Superior temporal gyrus (tissue), 1 donor: ENCODE measurements at regions not wholly inside any gene's neighbourhood (a gene's known extent, or its start where the extent isn't known, plus 50 kb on each side); places are given as distances from the start of the nearest gene placed in this dataset.

Source experiments
- DNase-seq: peaks from one replicate; pipeline ENCODE4 v3.0.0-alpha.2; 2016; ENCODE audit errors: extremely low spot score

- DNase-seq: no peak
Observed at GRCh38 chr13:73351730-73352129, 292.9 kb downstream of the KLF5 start.

DNA sequence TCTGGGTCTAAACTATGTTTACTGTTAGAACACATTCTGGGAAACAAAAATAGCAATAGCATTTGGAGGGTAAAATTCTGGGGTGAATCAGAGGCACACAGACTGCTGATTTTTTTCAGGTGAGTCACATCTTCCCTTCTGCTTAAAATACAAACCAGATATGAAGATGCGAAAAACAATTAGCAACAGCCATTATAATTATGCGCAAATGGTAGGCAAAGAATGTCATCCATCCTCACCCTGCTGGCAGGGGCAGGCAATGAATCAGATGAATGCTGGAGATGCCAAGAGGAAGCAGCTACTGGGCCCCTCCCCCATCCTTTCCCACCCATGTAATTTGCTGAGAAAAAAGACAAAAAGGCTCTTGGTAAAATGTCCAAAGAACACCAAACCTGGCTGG, 282.9 kb downstream of the KLF5 start:
- DNase-seq: no peak

- no peak for DNase-seq
Observed at GRCh38 chr13:73340069-73340468, 281.3 kb downstream of the KLF5 start.

GRCh38 chr13:73339086-73339485, 280.3 kb downstream of the KLF5 start:
- DNase-seq: no peak

DNA sequence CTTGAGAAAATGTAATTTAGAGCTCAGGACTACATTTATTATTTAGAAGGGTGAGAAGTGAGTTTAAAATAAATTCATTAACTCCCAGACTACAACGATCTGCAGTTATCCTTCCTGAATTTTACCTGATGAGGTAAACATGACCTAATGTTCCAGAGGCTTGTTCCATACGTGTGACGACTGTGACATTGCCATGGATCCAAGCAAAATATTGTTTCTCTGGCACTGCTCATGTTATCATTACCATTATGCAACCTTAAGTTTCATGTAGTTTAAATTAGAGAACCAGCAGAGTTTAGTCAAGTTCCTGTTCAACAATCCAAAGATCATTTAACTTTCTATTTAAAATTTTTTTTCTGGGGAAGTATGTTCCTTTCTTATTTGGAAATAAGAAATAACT, 279.6 kb downstream of the KLF5 start:
- no peak for DNase-seq

DNA sequence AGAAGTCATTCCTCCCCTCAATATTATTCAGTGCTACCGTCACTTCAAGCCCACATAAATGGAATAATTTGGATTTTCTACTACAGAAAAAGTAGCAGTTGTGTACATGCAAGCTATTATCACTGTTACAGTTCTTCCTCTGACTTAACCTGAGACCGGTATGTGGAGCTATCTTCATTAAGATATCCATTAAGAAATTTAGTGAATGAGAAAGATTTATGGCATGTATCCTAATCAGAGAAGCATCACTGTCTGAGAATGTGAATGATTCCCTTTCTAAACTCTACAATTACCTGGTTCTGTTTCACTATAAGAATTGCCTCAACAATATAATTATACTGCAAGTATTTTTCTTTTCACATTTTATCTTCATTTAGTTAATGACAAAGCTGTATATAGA, 278.7 kb downstream of the KLF5 start:
- no peak for DNase-seq

- DNase-seq: no peak
Observed at GRCh38 chr13:73336773-73337172, 278.0 kb downstream of the KLF5 start.

DNA sequence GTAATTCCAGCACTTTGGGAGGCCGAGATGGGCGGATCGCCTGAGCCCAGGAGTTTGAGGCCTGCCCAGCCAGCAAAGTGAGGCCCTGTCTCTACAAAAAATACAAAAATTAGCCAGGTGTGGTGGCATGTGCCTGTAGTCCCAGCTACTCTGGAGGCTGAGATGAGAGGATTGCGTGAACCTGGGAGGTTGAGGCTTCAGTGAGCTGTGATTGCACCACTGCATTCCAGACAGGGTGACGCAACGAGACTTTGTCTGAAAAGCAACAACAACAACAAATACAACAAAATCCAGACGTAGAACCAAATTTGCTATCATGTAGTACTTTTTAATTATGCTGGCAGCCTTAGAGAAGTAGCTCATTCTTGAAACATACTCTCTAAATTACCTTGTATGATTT, 277.1 kb downstream of the KLF5 start:
- no peak for DNase-seq

DNA sequence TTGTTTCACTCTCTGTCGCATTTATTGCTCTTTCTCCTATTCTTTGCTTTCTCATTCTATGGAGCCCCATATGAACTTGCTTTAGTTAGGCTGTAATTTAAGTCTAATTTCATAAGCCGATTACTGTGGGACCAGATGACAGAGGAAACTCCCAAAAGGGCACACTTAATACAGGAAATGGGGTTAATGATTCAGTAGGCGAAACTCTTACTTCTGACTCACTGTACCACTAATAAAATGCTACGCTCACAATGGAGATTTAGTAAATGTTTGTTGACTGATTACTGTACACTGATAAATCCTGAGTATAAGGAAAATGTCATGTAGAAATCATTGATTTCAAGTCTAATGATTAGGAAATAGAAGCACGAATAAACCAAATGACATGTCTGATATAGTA, 276.4 kb downstream of the KLF5 start:
- no peak for DNase-seq

DNA sequence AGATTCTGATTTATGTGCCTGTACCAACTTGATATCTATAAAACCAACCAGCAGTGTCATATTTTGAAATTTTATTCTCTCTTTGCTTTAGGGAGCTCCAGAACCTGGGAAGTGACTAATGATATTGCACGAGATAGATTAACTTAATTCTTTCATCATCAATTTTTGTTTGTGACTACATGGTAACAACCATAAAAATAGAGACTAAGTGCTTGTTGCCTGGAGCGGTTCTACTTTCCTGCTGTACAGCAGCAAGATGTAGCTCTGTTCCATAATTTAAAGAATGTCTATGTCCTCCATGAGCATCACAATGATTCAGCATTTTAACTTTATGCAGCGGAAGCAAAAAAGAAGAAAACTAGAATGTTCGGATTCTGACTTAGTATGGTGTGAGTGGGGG, 275.6 kb downstream of the KLF5 start:
- DNase-seq: no peak

- DNase-seq: no peak
Observed at GRCh38 chr13:73331556-73331955, 272.8 kb downstream of the KLF5 start.

DNA sequence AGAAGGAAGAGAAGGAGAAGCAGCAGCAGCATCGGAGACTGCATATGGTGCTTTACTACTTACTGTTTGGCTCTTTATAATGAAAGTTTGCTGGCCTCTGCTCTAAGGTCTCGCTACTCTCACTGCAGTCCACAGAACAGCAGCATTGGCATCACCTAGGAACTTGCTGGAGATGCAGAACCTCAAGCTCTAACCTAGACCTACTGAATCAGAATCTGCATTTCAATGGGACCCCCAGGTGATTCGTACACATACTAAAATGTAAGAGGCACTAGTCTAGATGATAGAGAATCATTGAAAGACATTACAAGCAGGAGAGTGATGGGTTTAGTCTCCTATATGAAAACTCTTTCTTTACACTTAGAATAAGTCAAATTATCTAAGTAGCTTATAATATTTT, 270.6 kb downstream of the KLF5 start:
- DNase-seq: no peak

DNA sequence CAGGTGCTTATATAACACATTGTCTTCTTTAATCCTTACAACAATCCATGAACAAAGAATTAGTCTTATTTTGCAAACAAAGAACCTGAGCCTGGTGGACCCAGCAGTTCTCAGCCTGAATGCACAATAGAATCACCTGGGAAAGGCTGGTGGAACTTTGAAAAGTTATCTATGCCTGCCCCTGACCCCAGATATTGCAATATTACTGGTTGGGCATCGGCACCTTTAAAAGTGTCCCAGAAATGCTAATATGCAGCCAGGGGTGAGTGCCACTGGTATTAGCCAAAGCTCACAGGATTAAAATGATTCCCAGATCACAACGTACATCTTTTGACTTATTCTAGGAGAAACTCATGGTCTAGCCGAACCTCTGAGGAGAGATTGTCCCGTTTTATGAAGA, 268.8 kb downstream of the KLF5 start:
- no peak for DNase-seq

GRCh38 chr13:73325723-73326558, 267.1 kb downstream of the KLF5 start:
- no peak for DNase-seq

GRCh38 chr13:73324842-73325722, 266.3 kb downstream of the KLF5 start:
- no peak for DNase-seq

DNA sequence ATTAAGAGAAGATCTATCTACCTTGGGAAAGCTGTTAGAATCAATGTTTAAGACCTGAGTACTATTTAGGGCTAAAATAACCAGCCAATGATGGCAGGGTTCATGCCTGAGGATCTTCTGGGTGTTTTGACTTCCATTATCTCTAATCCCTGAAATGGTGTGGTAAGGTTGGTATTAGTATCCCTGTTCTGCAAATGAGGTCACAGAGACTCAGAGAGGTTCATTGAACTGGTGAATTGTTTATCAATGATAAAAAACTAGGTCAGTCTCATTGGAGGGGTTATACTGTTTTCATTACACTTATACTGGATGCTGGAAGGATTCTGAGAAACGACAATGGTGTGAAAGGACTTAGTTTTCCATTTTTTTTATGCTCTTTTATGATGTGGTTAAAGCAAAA, 264.8 kb downstream of the KLF5 start:
- no peak for DNase-seq

- no peak for DNase-seq
Observed at GRCh38 chr13:73321043-73321442, 262.2 kb downstream of the KLF5 start.

GRCh38 chr13:73317140-73317539, 258.3 kb downstream of the KLF5 start:
- DNase-seq: no peak

GRCh38 chr13:73310366-73310765, 251.6 kb downstream of the KLF5 start:
- no peak for DNase-seq

GRCh38 chr13:73307481-73307880, 248.7 kb downstream of the KLF5 start:
- no peak for DNase-seq

DNA sequence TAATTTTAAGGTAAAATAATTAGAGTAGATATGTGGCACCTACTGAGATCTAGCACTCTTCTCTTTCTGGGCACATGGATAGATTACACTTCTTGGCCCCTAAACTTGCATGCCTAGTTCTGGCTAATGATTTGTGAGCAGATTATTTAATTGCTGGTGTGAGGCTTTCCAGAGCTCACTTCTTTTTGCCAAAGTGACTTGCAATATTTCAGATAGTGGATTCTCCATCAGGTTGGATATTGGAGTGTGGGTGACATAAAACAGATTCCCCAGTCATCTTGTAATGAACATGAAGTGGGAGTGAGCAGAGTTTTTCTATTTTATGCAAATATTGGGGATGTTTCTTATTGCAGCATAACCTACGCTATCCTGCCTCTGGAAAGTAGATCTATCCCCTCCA, 247.9 kb downstream of the KLF5 start:
- DNase-seq: no peak

- no peak for DNase-seq
Observed at GRCh38 chr13:73304442-73304841, 245.6 kb downstream of the KLF5 start.

DNA sequence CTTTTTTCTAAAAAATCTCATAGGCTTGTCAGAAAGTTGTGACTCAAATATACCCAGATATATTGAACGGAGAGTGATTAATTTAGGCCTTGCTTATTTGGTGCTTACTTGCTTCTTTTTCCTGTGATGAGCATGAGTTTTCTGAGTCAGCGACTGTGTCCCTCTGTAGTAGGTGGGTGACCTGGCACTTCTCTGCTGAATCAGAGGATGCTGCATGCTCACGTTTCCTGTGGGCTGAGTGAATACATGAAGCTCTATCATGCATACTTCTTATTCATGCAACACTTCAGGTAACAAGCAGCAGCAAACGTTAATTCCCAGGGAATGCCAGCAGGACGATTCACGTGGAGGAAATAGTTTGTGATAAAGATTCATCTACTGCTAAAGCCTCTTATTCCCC, 245.0 kb downstream of the KLF5 start:
- DNase-seq: no peak
